H1 (cell line): ENCODE measurements at regions not wholly inside any gene's neighbourhood (a gene's known extent, or its start where the extent isn't known, plus 50 kb on each side); places are given as distances from the start of the nearest gene placed in this dataset.

Experiments
- CTCF ChIA-PET: fragments of 300-600 bp; sonication (Branson Sonifier 250); formaldehyde crosslinking; loops from one replicate; lab custom pipeline; 2021; ENCODE audit not compliant: partially characterized antibody; lab: Charles Lee
- POLR2A ChIA-PET: fragments of 300-600 bp; sonication (Branson Sonifier 250); formaldehyde crosslinking; loops from one replicate; lab custom pipeline; 2021; ENCODE audit warnings: inconsistent platforms; ENCODE audit not compliant: partially characterized antibody; lab: Charles Lee
- DNase-seq, 2 experiments: peaks; one replicate each; pipeline versions ENCODE4 v3.0.0 to v3.0.0-alpha.2; 2010 to 2022; ENCODE audit warnings: low spot score in 2 of 2, low read depth in 1 of 2, mixed read lengths in 1 of 2
- FAIRE-seq: peaks from 2 replicates; lab custom pipeline; 2011; peaks lifted over from hg19 to GRCh38; lab: Jason Lieb, UNC
- H2AFZ ChIP-seq: 2 replicates; pipeline ENCODE4 v1.8.1; 2012; ENCODE audit warnings: low read length, inconsistent platforms
- H2AK5ac ChIP-seq: 2 replicates; pipeline ENCODE4 v1.6.1; 2013; ENCODE audit warnings: low read depth, low read length
- H2BK120ac ChIP-seq: replicated peaks from 2 replicates; pipeline ENCODE3; 2013; ENCODE audit warnings: low read depth, low read length, inconsistent platforms
- H2BK12ac ChIP-seq: 2 replicates; pipeline ENCODE4 v1.6.1; 2013; ENCODE audit warnings: low read depth, low read length
- H2BK15ac ChIP-seq: 2 replicates; pipeline ENCODE4 v1.6.1; 2013; ENCODE audit warnings: low read length
- H2BK20ac ChIP-seq: 2 replicates; pipeline ENCODE4 v1.6.1; 2013; ENCODE audit warnings: low read length
- H2BK5ac ChIP-seq: 2 replicates; pipeline ENCODE4 v1.6.1; 2013; ENCODE audit warnings: low read depth, low read length
- H3K14ac ChIP-seq: 2 replicates; pipeline ENCODE4 v1.6.1; 2013; ENCODE audit warnings: inconsistent platforms; ENCODE audit not compliant: insufficient read length
- H3K18ac ChIP-seq: 2 replicates; pipeline ENCODE4 v1.6.1; 2013; ENCODE audit warnings: low read length; ENCODE audit errors: extremely low read depth
- H3K23ac ChIP-seq: 2 replicates; pipeline ENCODE4 v1.6.1; 2013; ENCODE audit warnings: inconsistent platforms; ENCODE audit not compliant: insufficient read length
- H3K23me2 ChIP-seq: 2 replicates; pipeline ENCODE4 v1.6.1; 2013; ENCODE audit warnings: low read depth, low read length
- H3K27ac ChIP-seq: 2 replicates; pipeline ENCODE4 v1.6.1; 2011; ENCODE audit warnings: low read depth, low read length, inconsistent platforms
- H3K27me3 ChIP-seq, 4 experiments: replicated peaks in 1 of 4; 1 replicate in 1 of 4; 2 replicates in 3 of 4; pipeline versions ENCODE4 v1.6.1 to v1.8.1; 2011 to 2013; ENCODE audit warnings: low read length in 3 of 4, mild to moderate bottlenecking in 3 of 4, inconsistent platforms in 2 of 4, mixed read lengths in 2 of 4, moderate library complexity in 1 of 4; ENCODE audit not compliant: control insufficient read depth in 3 of 4, insufficient read depth in 3 of 4; ENCODE audit errors: extremely low read depth in 1 of 4
- H3K36me3 ChIP-seq, 4 experiments: 2 replicates each; pipeline versions ENCODE4 v1.6.1 to v1.8.1; 2011 to 2013; ENCODE audit warnings: mild to moderate bottlenecking in 4 of 4, low read length in 3 of 4, moderate library complexity in 2 of 4, control low read depth in 1 of 4, inconsistent platforms in 1 of 4; ENCODE audit not compliant: insufficient read depth in 4 of 4, control insufficient read depth in 2 of 4
- H3K4ac ChIP-seq: replicated peaks from 2 replicates; pipeline ENCODE3; 2013; ENCODE audit warnings: low read length, low read depth, mixed read lengths, inconsistent platforms; ENCODE audit not compliant: insufficient read length
- H3K4me1 ChIP-seq, 4 experiments: replicated peaks in 1 of 4; 1 replicate in 1 of 4; 2 replicates in 3 of 4; pipeline versions ENCODE4 v1.6.1 to v1.8.1; 2011 to 2013; ENCODE audit warnings: low read length in 3 of 4, inconsistent platforms in 2 of 4, mixed read lengths in 1 of 4; ENCODE audit not compliant: insufficient read depth in 4 of 4, control insufficient read depth in 3 of 4
- H3K4me2 ChIP-seq, 2 experiments: 2 replicates each; pipeline versions ENCODE4 v1.6.1 to v1.8.1; 2011 to 2013; ENCODE audit warnings: low read depth in 2 of 2, low read length in 2 of 2, control low read depth in 1 of 2, inconsistent platforms in 1 of 2, mild to moderate bottlenecking in 1 of 2; ENCODE audit not compliant: insufficient read depth in 1 of 2
- H3K4me3 ChIP-seq, 4 experiments: fragments of 200-600, 300-600 bp in 1 of 4; sonication (generic), shearing (Covaris generic), sonication (Bioruptor Twin) in 1 of 4; 2 replicates each; pipeline versions ENCODE4 v1.5.1 to v1.8.1; 2011 to 2016; ENCODE audit warnings: low read length in 4 of 4, low read depth in 3 of 4, control low read depth in 2 of 4, inconsistent platforms in 2 of 4, mild to moderate bottlenecking in 2 of 4, mixed read lengths in 1 of 4, moderate library complexity in 1 of 4; ENCODE audit not compliant: insufficient read depth in 2 of 4; ENCODE audit errors: extremely low read depth in 1 of 4
- H3K56ac ChIP-seq: replicated peaks from 2 replicates; pipeline ENCODE3; 2013; ENCODE audit warnings: low read depth, mild to moderate bottlenecking, mixed read lengths, low read length, inconsistent platforms; ENCODE audit not compliant: insufficient read length
- H3K79me1 ChIP-seq: 2 replicates; pipeline ENCODE4 v1.6.1; 2013; ENCODE audit warnings: low read depth, low read length, control low read depth
- H3K79me2 ChIP-seq, 2 experiments: 2 replicates each; pipeline versions ENCODE4 v1.6.1 to v1.8.1; 2012 to 2013; ENCODE audit warnings: low read length in 2 of 2, mild to moderate bottlenecking in 2 of 2, inconsistent platforms in 1 of 2; ENCODE audit not compliant: insufficient read depth in 2 of 2, control insufficient read depth in 1 of 2
- H3K9ac ChIP-seq, 4 experiments: replicated peaks in 1 of 4; 1 replicate in 1 of 4; 2 replicates in 3 of 4; pipeline versions ENCODE4 v1.6.1 to v1.8.1; 2011 to 2013; ENCODE audit warnings: low read depth in 3 of 4, low read length in 3 of 4, control low read depth in 2 of 4, mild to moderate bottlenecking in 2 of 4, moderate library complexity in 2 of 4, inconsistent platforms in 1 of 4; ENCODE audit errors: extremely low read depth in 1 of 4
- H3K9me3 ChIP-seq, 2 experiments: 2 replicates each; pipeline versions ENCODE4 v1.6.1 to v1.8.1; 2012 to 2013; ENCODE audit warnings: mild to moderate bottlenecking in 2 of 2, moderate library complexity in 2 of 2, control low read depth in 1 of 2, inconsistent platforms in 1 of 2, low read depth in 1 of 2, low read length in 1 of 2, mixed read lengths in 1 of 2; ENCODE audit not compliant: insufficient read depth in 2 of 2
- H4K20me1 ChIP-seq, 2 experiments: replicated peaks in 1 of 2; 2 replicates each; pipeline versions ENCODE3 to v1.8.1; 2011 to 2013; ENCODE audit warnings: inconsistent platforms in 2 of 2, low read length in 2 of 2, mild to moderate bottlenecking in 1 of 2; ENCODE audit not compliant: insufficient read depth in 2 of 2, control insufficient read depth in 1 of 2
- H4K5ac ChIP-seq: 2 replicates; pipeline ENCODE4 v1.6.1; 2013; ENCODE audit warnings: low read length, low read depth, mixed read lengths, inconsistent platforms; ENCODE audit not compliant: insufficient read length
- H4K8ac ChIP-seq: 2 replicates; pipeline ENCODE4 v1.8.0; 2013; ENCODE audit warnings: mild to moderate bottlenecking, moderate library complexity, low read length, inconsistent platforms; ENCODE audit not compliant: insufficient read depth; ENCODE audit errors: extremely low read depth
- H4K91ac ChIP-seq: replicated peaks from 2 replicates; pipeline ENCODE3; 2013; ENCODE audit warnings: low read length, mixed read lengths, inconsistent platforms; ENCODE audit not compliant: insufficient read length
- CBX5 ChIP-seq: fragments of 300-800, 300-1000 bp; sonication (generic); IDR thresholded peaks from 2 replicates; pipeline ENCODE4 v1.7.1; 2016; ENCODE audit warnings: antibody characterized with exemption, low read length, low read depth
- CHD1 ChIP-seq: IDR thresholded peaks from 2 replicates; pipeline ENCODE4 v1.6.1; 2012; ENCODE audit warnings: low read depth, low read length, improper control_type of control experiment
- CREB1 ChIP-seq: IDR thresholded peaks from 2 replicates; pipeline ENCODE4 v1.6.1; 2012; ENCODE audit warnings: inconsistent platforms
- POLR2A ChIP-seq, 2 experiments: IDR thresholded peaks; 1 replicate in 1 of 2; 2 replicates in 1 of 2; pipeline ENCODE4 v1.6.1; 2011; ENCODE audit warnings: low read depth in 2 of 2, low read length in 2 of 2, mild to moderate bottlenecking in 2 of 2; ENCODE audit errors: control extremely low read depth in 1 of 2
- SP1 ChIP-seq: IDR thresholded peaks from 2 replicates; pipeline ENCODE4 v1.6.1; 2011; ENCODE audit warnings: low read depth, low read length
- SP4 ChIP-seq: IDR thresholded peaks from 2 replicates; pipeline ENCODE4 v1.6.1; 2012; ENCODE audit warnings: low read length, inconsistent platforms
- TBP ChIP-seq: IDR thresholded peaks from 2 replicates; pipeline ENCODE4 v1.6.1; 2011; ENCODE audit warnings: low read depth, low read length, improper control_type of control experiment
- WGBS, 2 experiments: shearing (Covaris generic) in 1 of 2; methylation state at CpG; one replicate each; pipeline versions ENCODE4 v1.1.6 to v1.1.7; 2013 to 2015; ENCODE audit warnings: low lambda C conversion rate in 2 of 2, mixed read lengths in 2 of 2, inconsistent platforms in 1 of 2, low coverage in 1 of 2, missing lambda C conversion rate in 1 of 2; ENCODE audit not compliant: insufficient replicate concordance in 2 of 2, insufficient coverage in 1 of 2, insufficient read length in 1 of 2; ENCODE audit errors: extremely low coverage in 1 of 2, missing lambda C conversion rate in 1 of 2; 5-methylcytosine and 5-hydroxymethylcytosine counted together

DNA sequence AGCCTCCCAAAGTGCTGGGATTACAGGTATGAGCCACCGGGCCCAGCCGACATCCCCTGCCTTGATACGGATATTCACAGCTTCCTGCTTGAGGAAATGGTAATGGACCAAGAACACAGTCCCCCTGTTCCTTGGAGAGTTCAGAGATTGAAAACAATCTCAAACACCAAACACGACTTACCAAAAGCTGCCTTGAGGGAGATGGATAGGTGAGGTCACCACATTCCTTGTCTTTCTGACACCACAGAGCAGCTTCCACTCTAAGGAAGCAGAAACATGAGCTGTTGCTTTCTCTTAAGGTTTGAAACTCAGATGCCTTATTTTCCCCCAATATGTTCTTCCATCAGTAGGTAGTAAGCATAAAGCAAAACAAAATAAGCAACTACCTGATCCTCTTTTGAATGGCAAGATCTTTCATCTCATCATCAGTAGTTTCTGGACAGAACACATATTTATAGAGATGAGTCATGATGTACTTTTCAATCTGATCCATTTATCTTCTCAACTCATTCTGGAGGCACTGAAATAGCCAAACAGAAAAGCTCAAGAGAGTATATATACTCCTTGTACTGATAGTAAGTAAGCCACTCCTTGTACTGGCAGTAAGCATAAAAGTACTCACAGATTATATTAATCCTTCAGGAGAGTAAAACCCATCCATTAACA, 199.1 kb upstream of the KCTD7 start:
- Histone ChIP-seq H3K27ac (no peak overlapping the region), H2BK15ac (no peak overlapping the region), H2BK12ac (no peak overlapping the region), H3K79me2 (no peaks in the 10 kb centered on the region), H3K56ac (no peak overlapping the region), H2BK120ac (no peak overlapping the region), H3K27me3 (no peaks in the 10 kb centered on the region), H3K4me3 (no peak overlapping the region), H3K4me1 (no peaks in the 10 kb centered on the region), H4K91ac (no peak overlapping the region), H4K20me1 (no peaks in the 10 kb centered on the region), H3K14ac (no peak overlapping the region), H3K9me3 (no peaks in the 10 kb centered on the region), H3K79me1 (no peaks in the 10 kb centered on the region), H3K4ac (no peak overlapping the region), H2AFZ (no peak overlapping the region), H3K23ac (no peak overlapping the region), H2BK20ac (no peak overlapping the region), H3K9ac (no peak overlapping the region), H3K18ac (no peak overlapping the region), H3K36me3 (peaks cover 0 to 2% (median 0%) of the 10 kb centered on the region in 4 experiments; a peak in 2 of 8 replicates), H3K4me2 (no peak overlapping the region), H4K5ac (no peak overlapping the region), H4K8ac (no peak overlapping the region), H3K23me2 (no peaks in the 10 kb centered on the region), H2BK5ac (no peak overlapping the region), H2AK5ac (no peak overlapping the region)
- FAIRE-seq: no peak
- no peak for TF ChIP-seq CREB1
- no peak for TF ChIP-seq POLR2A (IDR thresholded peaks at IDR 0.05; ENCODE audit: control extremely low read depth in 1 of 2, low read depth in 2 of 2, low read length in 2 of 2)
- TF ChIP-seq TBP: no peak
- no peak for TF ChIP-seq CHD1
- no peak for TF ChIP-seq SP1
- TF ChIP-seq CBX5: no peak
- no peak for TF ChIP-seq SP4
- ChIA-PET POLR2A (no interaction called here), CTCF (interaction anchor here (1.2 kb wide), 1 partner anchor 16 kb away, joined by 3 read pairs; no protein-coding TSS in a partner anchor)
- 97% methylated on average over 4 of the region's 4 CpGs; no CpG with 5 or more reads in 1 of the 2 experiments for WGBS, 2 experiments
- no peak for DNase-seq
